A673 (cell line): ENCODE measurements at regions not wholly inside any gene's neighbourhood (a gene's known extent, or its start where the extent isn't known, plus 50 kb on each side); places are given as distances from the start of the nearest gene placed in this dataset.

Experiments
- BruUV-seq: library from RNA; stranded (reverse); fragments of 400-500 nt; replicated peaks from 2 replicates; lab custom pipeline; 2021; lab: Mats Ljungman, UMichigan
- CTCF ChIA-PET: fragments of 300-600 bp; sonication (Branson Sonifier 250); formaldehyde crosslinking; loops from one replicate; lab custom pipeline; 2022; ENCODE audit warnings: antibody characterized with exemption; lab: Charles Lee
- POLR2A ChIA-PET: fragments of 300-600 bp; sonication (Branson Sonifier 250); formaldehyde crosslinking; loops from one replicate; lab custom pipeline; 2022; ENCODE audit warnings: antibody characterized with exemption; ENCODE audit not compliant: low non-redundant PET; lab: Charles Lee
- DNase-seq: peaks from one replicate; pipeline ENCODE4 v3.0.0-alpha.2; 2015; ENCODE audit warnings: low spot score
- H3K27ac ChIP-seq: fragments of 200-600 bp; sonication (generic); 2 replicates; pipeline ENCODE4 v1.5.1; 2016; ENCODE audit warnings: mixed run types, low read depth, mild to moderate bottlenecking, mixed read lengths, antibody characterized with exemption, low read length; ENCODE audit not compliant: poor library complexity, severe bottlenecking
- H3K27me3 ChIP-seq: fragments of 200-600 bp; sonication (generic); replicated peaks from 2 replicates; pipeline ENCODE4 v1.6.1; 2017; ENCODE audit warnings: mixed run types, low read depth, mild to moderate bottlenecking, mixed read lengths, antibody characterized with exemption, low read length; ENCODE audit not compliant: insufficient read depth, poor library complexity
- H3K36me3 ChIP-seq: fragments of 200-600 bp; sonication (generic); 2 replicates; pipeline ENCODE4 v1.6.1; 2016; ENCODE audit warnings: mixed run types, mild to moderate bottlenecking, mixed read lengths, antibody characterized with exemption, low read length; ENCODE audit not compliant: insufficient read depth, poor library complexity, severe bottlenecking
- H3K4me1 ChIP-seq: fragments of 200-600 bp; sonication (generic); 2 replicates; pipeline ENCODE4 v1.6.1; 2017; ENCODE audit warnings: mixed run types, mild to moderate bottlenecking, mixed read lengths, antibody characterized with exemption, low read length; ENCODE audit not compliant: insufficient read depth, poor library complexity, severe bottlenecking
- H3K4me3 ChIP-seq: fragments of 200-600 bp; sonication (generic); 2 replicates; pipeline ENCODE4 v1.5.1; 2016; ENCODE audit warnings: low read depth, mixed run types, mild to moderate bottlenecking, mixed read lengths, low read length; ENCODE audit not compliant: poor library complexity, severe bottlenecking
- H3K9me3 ChIP-seq: fragments of 200-600 bp; sonication (generic); 2 replicates; pipeline ENCODE4 v1.6.1; 2016; ENCODE audit warnings: mixed run types, low read depth, mild to moderate bottlenecking, mixed read lengths, antibody characterized with exemption, low read length; ENCODE audit not compliant: poor library complexity, severe bottlenecking
- EZH2 ChIP-seq: fragments of 200-600 bp; sonication (generic); IDR thresholded peaks from 2 replicates; pipeline ENCODE4 v1.6.1; 2017; ENCODE audit warnings: borderline replicate concordance, low read depth, mild to moderate bottlenecking, mixed read lengths, antibody characterized with exemption, low read length; ENCODE audit not compliant: poor library complexity, severe bottlenecking
- intact Hi-C: fragments of 100-400 bp; cut with micrococcal nuclease; formaldehyde crosslinking; loops from one replicate; pipeline ENCODE4 v1.10.0; 2022; ENCODE audit not compliant: unreplicated experiment
- TF ChIP-seq, protein P1 (sequence below): fragments of 300-800, 200-600 bp; sonication (generic); conservative IDR thresholded peaks from 2 replicates; pipeline ENCODE4 v1.5.1; 2017; ENCODE audit warnings: low read depth, mild to moderate bottlenecking, antibody characterized with exemption, low read length, moderate library complexity, mixed read lengths

GRCh38 chr2:156659694-156660093, 223.5 kb downstream of the GPD2 start:
- TF ChIP-seq, protein P1, sequence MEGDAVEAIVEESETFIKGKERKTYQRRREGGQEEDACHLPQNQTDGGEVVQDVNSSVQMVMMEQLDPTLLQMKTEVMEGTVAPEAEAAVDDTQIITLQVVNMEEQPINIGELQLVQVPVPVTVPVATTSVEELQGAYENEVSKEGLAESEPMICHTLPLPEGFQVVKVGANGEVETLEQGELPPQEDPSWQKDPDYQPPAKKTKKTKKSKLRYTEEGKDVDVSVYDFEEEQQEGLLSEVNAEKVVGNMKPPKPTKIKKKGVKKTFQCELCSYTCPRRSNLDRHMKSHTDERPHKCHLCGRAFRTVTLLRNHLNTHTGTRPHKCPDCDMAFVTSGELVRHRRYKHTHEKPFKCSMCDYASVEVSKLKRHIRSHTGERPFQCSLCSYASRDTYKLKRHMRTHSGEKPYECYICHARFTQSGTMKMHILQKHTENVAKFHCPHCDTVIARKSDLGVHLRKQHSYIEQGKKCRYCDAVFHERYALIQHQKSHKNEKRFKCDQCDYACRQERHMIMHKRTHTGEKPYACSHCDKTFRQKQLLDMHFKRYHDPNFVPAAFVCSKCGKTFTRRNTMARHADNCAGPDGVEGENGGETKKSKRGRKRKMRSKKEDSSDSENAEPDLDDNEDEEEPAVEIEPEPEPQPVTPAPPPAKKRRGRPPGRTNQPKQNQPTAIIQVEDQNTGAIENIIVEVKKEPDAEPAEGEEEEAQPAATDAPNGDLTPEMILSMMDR: no peak
- no peak for TF ChIP-seq EZH2
- H3K27me3 ChIP-seq: no peaks in the 10 kb centered on the region
- intact Hi-C loops: no loop called here
- no peak overlapping the region for H3K27ac ChIP-seq
- H3K4me1 ChIP-seq: no peaks in the 10 kb centered on the region
- H3K36me3 ChIP-seq: no peaks in the 10 kb centered on the region
- no peak for DNase-seq
- ChIA-PET CTCF (no interaction called here), POLR2A (no interaction called here)
- BruUV-seq: no TSS peak
- H3K4me3 ChIP-seq: no peak overlapping the region
- no peaks in the 10 kb centered on the region for H3K9me3 ChIP-seq

DNA sequence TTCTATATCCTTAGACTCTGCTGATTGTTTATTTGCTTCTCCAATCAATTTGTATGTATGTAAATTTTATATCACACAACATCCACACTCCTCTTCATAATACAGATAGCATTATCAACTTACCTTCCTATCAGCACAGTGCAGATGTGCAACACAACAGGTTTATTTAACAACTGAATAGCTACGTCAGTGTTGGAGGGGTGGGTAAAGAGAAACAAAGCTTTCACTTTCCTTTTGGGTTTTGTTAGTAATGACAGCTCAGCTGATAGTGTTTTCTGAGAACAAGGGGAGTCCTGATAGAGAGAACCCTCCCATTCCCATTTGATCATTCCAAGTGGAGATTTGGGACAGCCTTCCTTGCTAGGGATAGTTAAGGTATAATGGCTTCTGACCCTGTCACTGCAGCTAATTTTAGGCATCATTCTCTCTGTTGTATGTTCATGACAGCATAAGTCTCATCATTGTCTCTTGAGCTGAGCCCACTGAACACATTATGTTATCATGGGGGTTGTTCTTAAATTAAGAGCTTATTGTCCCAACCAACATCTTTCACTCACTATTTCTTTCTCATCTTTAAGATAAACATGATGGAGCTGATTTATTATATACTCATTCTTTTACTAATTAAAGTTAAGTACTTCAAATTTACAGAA, 227.7 kb downstream of the GPD2 start:
- POLR2A ChIA-PET: no interaction called here
- CTCF ChIA-PET: no interaction called here
- TF ChIP-seq, protein P1: no peak
- no peak for TF ChIP-seq EZH2
- Histone ChIP-seq H3K27me3 (no peaks in the 10 kb centered on the region), H3K4me3 (no peak overlapping the region), H3K4me1 (no peaks in the 10 kb centered on the region), H3K27ac (no peak overlapping the region), H3K9me3 (peaks cover 6% of the 10 kb centered on the region), H3K36me3 (no peaks in the 10 kb centered on the region)
- intact Hi-C loops: no loop called here
- BruUV-seq: no TSS peak
- no peak for DNase-seq

GRCh38 chr2:156666130-156666785, 230.1 kb downstream of the GPD2 start:
- no peaks in the 10 kb centered on the region for H3K27me3 ChIP-seq
- CTCF ChIA-PET: no interaction called here

More at GRCh38 chr2:156666130-156666785, 230.1 kb downstream of the GPD2 start:
- no peak overlapping the region for H3K27ac ChIP-seq
- TF ChIP-seq EZH2: no peak
- TF ChIP-seq, protein P1: no peak
- POLR2A ChIA-PET: no interaction called here
- no peaks in the 10 kb centered on the region for H3K36me3 ChIP-seq
- no peak for DNase-seq
- H3K9me3 ChIP-seq: peaks cover 6% of the 10 kb centered on the region
- intact Hi-C loops: no loop called here
- no TSS peak for BruUV-seq
- no peaks in the 10 kb centered on the region for H3K4me1 ChIP-seq
- H3K4me3 ChIP-seq: no peak overlapping the region
